Hepatocyte (in vitro differentiated cells): ENCODE measurements at regions not wholly inside any gene's neighbourhood (a gene's known extent, or its start where the extent isn't known, plus 50 kb on each side); places are given as distances from the start of the nearest gene placed in this dataset.

Experiments
- DNase-seq: peaks from one replicate; pipeline ENCODE4 v3.0.0-alpha.2; 2016; ENCODE audit warnings: low spot score
- H2AFZ ChIP-seq: fragments of 200-600 bp; sonication (generic); 2 replicates; pipeline ENCODE4 v1.6.0; 2016; ENCODE audit warnings: antibody characterized with exemption, mild to moderate bottlenecking
- H3K27ac ChIP-seq: fragments of 200-600 bp; sonication (generic); 2 replicates; pipeline ENCODE4 v1.5.1; 2016; ENCODE audit warnings: mild to moderate bottlenecking
- H3K27me3 ChIP-seq: fragments of 200-600 bp; sonication (generic); 2 replicates; pipeline ENCODE4 v1.6.1; 2016
- H3K36me3 ChIP-seq: fragments of 200-600 bp; sonication (generic); replicated peaks from 2 replicates; pipeline ENCODE4 v1.5.1; 2016; ENCODE audit warnings: low read depth; ENCODE audit not compliant: insufficient read depth
- H3K4me1 ChIP-seq: fragments of 200-600 bp; sonication (generic); 2 replicates; pipeline ENCODE4 v1.5.1; 2016; ENCODE audit warnings: mild to moderate bottlenecking, moderate library complexity; ENCODE audit not compliant: insufficient read depth
- H3K4me2 ChIP-seq: fragments of 200-600 bp; sonication (generic); 2 replicates; pipeline ENCODE4 v1.6.0; 2016
- H3K4me3 ChIP-seq: fragments of 200-600 bp; sonication (generic); 2 replicates; pipeline ENCODE4 v1.5.1; 2016; ENCODE audit warnings: mild to moderate bottlenecking
- H3K79me2 ChIP-seq: fragments of 200-600 bp; sonication (generic); 2 replicates; pipeline ENCODE4 v1.6.0; 2017; ENCODE audit warnings: mild to moderate bottlenecking
- H3K9me2 ChIP-seq: fragments of 200-600 bp; sonication (generic); replicated peaks from 2 replicates; pipeline ENCODE4 v1.6.0; 2017; ENCODE audit warnings: mild to moderate bottlenecking; ENCODE audit not compliant: insufficient read depth
- H3K9me3 ChIP-seq: fragments of 200-600 bp; sonication (generic); 2 replicates; pipeline ENCODE4 v1.5.1; 2016; ENCODE audit warnings: low read depth, mild to moderate bottlenecking
- H4K20me1 ChIP-seq: fragments of 200-600 bp; sonication (generic); 2 replicates; pipeline ENCODE4 v1.6.0; 2016; ENCODE audit warnings: mild to moderate bottlenecking; ENCODE audit not compliant: insufficient read depth, poor library complexity, severe bottlenecking
- EZH2 ChIP-seq: fragments of 200-600 bp; sonication (generic); IDR thresholded peaks from 2 replicates; pipeline ENCODE4 v1.6.1; 2016; ENCODE audit warnings: antibody characterized with exemption, mild to moderate bottlenecking, borderline replicate concordance
- EZH2phosphoT487 ChIP-seq: fragments of 200-600 bp; sonication (generic); IDR thresholded peaks from one replicate; pipeline ENCODE4 v1.6.1; 2018; ENCODE audit warnings: antibody characterized with exemption, mild to moderate bottlenecking, low read depth, moderate library complexity; ENCODE audit not compliant: unreplicated experiment, severe bottlenecking
- WGBS: methylation state at CpG from one replicate; pipeline ENCODE4 v1.1.6; 2016; ENCODE audit warnings: low lambda C conversion rate; ENCODE audit errors: missing lambda C conversion rate; 5-methylcytosine and 5-hydroxymethylcytosine counted together
- TF ChIP-seq, protein P1 (sequence below): fragments of 200-600 bp; sonication (generic); IDR thresholded peaks from 2 replicates; pipeline ENCODE4 v1.5.1; 2016; ENCODE audit warnings: antibody characterized with exemption, mild to moderate bottlenecking; ENCODE audit not compliant: poor library complexity

DNA sequence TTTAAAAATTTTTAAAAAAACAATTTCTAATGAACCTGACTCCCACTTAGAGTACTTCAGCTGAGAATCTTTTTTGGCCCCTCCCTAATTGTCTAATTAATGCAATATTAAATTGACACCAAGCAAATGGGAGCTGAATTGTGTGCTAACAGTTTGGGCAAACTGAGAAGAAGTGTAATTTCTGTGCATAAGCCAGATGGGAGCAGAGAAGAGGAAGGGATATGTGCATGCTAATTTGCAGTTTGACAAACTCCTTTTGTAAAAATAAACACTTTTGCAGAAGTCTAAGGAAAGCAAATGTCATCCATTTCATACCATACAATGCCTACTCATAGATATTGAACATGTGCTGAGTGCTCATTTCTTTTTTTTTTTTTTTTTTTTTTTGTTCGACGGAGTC, 332.0 kb downstream of the CYRIA start:
- WGBS: 50% methylated on average over 2 of the region's 2 CpGs
- TF ChIP-seq, protein P1, sequence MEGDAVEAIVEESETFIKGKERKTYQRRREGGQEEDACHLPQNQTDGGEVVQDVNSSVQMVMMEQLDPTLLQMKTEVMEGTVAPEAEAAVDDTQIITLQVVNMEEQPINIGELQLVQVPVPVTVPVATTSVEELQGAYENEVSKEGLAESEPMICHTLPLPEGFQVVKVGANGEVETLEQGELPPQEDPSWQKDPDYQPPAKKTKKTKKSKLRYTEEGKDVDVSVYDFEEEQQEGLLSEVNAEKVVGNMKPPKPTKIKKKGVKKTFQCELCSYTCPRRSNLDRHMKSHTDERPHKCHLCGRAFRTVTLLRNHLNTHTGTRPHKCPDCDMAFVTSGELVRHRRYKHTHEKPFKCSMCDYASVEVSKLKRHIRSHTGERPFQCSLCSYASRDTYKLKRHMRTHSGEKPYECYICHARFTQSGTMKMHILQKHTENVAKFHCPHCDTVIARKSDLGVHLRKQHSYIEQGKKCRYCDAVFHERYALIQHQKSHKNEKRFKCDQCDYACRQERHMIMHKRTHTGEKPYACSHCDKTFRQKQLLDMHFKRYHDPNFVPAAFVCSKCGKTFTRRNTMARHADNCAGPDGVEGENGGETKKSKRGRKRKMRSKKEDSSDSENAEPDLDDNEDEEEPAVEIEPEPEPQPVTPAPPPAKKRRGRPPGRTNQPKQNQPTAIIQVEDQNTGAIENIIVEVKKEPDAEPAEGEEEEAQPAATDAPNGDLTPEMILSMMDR: no peak
- no peak for TF ChIP-seq EZH2phosphoT487
- no peak for TF ChIP-seq EZH2
- Histone ChIP-seq H3K27me3 (no peaks in the 10 kb centered on the region), H3K36me3 (no peaks in the 10 kb centered on the region), H3K4me3 (no peak overlapping the region), H3K9me3 (no peaks in the 10 kb centered on the region), H3K79me2 (no peaks in the 10 kb centered on the region), H3K4me2 (no peak overlapping the region), H4K20me1 (no peaks in the 10 kb centered on the region), H3K9me2 (no peaks in the 10 kb centered on the region), H3K27ac (no peak overlapping the region), H3K4me1 (peaks cover 18% of the 10 kb centered on the region), H2AFZ (no peak overlapping the region)
- no peak for DNase-seq

DNA sequence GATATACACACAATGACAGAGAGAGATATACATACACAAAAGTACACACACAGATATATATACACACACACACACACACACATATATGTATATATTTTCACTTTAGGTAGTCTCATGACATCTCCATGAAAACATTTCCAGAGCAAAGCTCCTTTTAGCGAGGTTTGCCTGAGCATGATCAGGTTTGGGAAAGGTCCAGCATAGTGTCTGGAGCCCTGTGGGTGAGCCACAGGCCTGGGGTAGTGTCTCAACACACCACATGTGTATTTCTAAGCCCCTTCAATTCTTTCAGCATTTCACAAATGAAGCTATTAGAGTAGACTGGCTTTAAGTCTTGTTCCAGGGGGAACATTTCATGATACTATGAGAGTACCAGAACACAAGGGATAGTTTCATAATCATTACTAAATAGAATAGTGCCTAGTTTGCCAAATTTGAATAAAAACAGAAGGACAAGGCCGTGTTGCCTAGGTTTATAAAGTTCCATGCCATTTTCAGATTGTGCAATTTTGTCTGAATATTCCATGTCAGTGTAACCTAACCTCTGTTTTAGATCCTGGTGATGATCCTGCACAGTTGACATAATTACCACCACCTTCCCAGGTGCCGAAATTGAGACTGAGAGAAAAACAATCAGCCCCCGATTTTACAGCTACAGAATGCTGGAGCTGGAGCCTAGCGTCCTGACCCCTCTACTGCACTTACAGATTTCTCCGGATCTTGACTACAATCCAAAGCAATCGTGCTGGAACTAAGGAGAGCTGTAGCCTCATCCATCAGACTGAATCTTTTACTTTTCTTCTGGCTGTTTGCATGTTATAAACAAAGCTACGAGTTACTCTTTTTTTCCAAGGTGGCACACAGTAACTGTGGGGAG, 332.7 kb downstream of the CYRIA start:
- H3K9me2 ChIP-seq: no peaks in the 10 kb centered on the region
- WGBS: 59% methylated on average over 8 of the region's 8 CpGs
- H3K9me3 ChIP-seq: no peaks in the 10 kb centered on the region
- no peaks in the 10 kb centered on the region for H3K79me2 ChIP-seq
- no peak overlapping the region for H3K4me3 ChIP-seq
- no peak overlapping the region for H3K4me2 ChIP-seq
- no peak overlapping the region for H2AFZ ChIP-seq
- no peaks in the 10 kb centered on the region for H4K20me1 ChIP-seq
- no peaks in the 10 kb centered on the region for H3K27me3 ChIP-seq
- no peak for TF ChIP-seq EZH2phosphoT487
- TF ChIP-seq, protein P1: no peak
- TF ChIP-seq EZH2: no peak
- H3K36me3 ChIP-seq: no peaks in the 10 kb centered on the region
- DNase-seq: no peak
- H3K4me1 ChIP-seq: peaks cover 18% of the 10 kb centered on the region
- H3K27ac ChIP-seq: no peak overlapping the region

DNA sequence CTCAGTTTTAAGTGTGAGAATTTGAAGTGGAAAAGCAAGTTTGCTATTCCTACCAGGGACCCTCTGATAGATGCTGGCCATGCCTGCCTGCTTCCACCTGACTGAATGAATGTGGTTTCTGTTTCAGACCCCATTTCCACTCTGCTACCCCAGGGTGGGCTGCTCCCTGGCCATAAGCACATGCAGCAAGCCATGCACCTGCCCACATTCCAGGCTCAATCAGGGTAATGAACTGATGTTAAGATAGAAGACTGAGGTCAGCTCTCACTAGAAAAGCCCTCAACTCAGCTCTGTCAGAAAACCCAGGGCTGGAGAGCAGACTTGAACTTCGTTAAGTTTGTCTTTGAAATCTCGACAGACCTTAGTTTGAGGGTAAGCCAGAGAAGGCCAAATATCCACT, 333.9 kb downstream of the CYRIA start:
- TF ChIP-seq, protein P1: no peak
- TF ChIP-seq EZH2phosphoT487 (no peak), EZH2 (no peak)
- Histone ChIP-seq H3K4me2 (no peak overlapping the region), H3K27me3 (no peaks in the 10 kb centered on the region), H4K20me1 (no peaks in the 10 kb centered on the region), H2AFZ (no peak overlapping the region), H3K27ac (no peak overlapping the region), H3K9me3 (no peaks in the 10 kb centered on the region), H3K79me2 (no peaks in the 10 kb centered on the region), H3K9me2 (no peaks in the 10 kb centered on the region), H3K4me1 (peaks cover 18% of the 10 kb centered on the region), H3K36me3 (no peaks in the 10 kb centered on the region), H3K4me3 (no peak overlapping the region)
- no peak for DNase-seq
- WGBS: 66% methylated on average over 2 of the region's 2 CpGs
